AG10803 (cell line): ENCODE measurements at regions not wholly inside any gene's neighbourhood (a gene's known extent, or its start where the extent isn't known, plus 50 kb on each side); places are given as distances from the start of the nearest gene placed in this dataset.

ENCODE experiments used
- DNase-seq: peaks from one replicate; pipeline ENCODE4 v3.0.0; 2010; ENCODE audit warnings: low read depth
- H3K4me3 ChIP-seq: 2 replicates; pipeline ENCODE4 v1.5.1; 2011; ENCODE audit warnings: mild to moderate bottlenecking, low read length, control low read depth
- CTCF ChIP-seq: conservative IDR thresholded peaks from 2 replicates; pipeline ENCODE4 v1.5.1; 2011; ENCODE audit warnings: mild to moderate bottlenecking, low read length, control low read depth, inconsistent platforms

DNA sequence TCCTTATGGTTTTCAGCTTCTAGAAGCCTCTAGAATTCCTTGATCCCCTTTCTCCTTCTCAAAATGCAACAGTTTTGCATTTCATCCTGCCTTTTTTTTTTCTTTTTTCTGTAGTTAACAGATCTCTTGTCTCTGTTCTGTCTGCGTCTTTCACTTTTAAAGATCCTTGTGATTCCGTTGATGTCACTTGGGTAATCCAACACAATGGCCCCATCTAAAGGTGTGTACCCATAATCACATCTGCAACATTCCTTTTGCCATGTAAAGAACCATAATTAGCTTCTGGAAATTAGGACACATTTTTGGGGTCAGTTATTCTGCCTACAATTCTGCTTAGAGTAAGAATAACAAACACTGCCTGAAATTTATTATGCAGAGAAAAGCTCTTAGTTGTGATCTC, 1180.9 kb upstream of the ADGRL3 start:
- TF ChIP-seq CTCF, result no peak
- H3K4me3 ChIP-seq, result no peak overlapping the region
- DNase-seq, result no peak

DNA sequence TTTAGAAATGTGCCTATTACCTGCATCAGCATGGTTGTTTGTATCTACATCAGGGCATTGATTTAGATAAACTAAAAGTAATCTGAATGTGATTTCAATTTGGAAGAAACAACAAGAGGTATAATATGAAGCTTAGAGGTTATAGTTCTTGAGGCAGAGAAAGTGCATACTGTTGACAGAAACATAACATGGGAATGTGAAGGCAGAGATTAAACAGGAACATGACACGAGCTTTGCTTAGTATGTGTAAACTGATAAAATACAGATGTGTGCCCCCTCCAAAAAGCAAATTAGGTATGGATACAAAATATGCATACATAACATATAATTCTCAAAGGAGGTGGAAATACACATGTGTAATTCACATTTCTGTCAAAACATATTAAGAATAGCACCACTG, 1180.2 kb upstream of the ADGRL3 start:
- TF ChIP-seq CTCF, result no peak
- no peak for DNase-seq
- no peak overlapping the region for H3K4me3 ChIP-seq

- no peak overlapping the region for H3K4me3 ChIP-seq
- DNase-seq, result no peak
- no peak for TF ChIP-seq CTCF
Measured at GRCh38 chr4:60020389-60020788, 1179.7 kb upstream of the ADGRL3 start.

DNA sequence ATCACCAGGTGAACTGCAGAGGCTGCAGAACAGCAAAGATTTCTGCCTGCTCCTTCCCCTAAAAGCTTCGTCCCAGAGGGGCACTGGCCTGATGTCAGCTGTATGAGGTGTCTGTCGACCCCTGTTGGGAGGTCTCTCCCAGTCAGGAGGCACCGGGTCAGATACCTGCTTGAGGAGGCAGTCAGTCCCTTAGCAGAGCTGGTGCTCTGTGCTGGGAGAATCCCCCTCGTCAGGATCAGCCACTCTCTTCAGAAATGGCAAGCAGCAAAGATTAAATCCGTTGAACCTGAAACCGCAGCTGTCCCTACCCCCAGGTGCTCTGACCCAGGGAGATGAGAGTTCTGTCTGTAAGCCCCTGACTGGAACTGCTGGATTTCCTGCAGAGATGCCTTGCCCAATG, 1166.3 kb upstream of the ADGRL3 start:
- TF ChIP-seq CTCF, result no peak
- no peak overlapping the region for H3K4me3 ChIP-seq
- no peak for DNase-seq

- no peak for TF ChIP-seq CTCF
- no peak for DNase-seq
Measured at GRCh38 chr4:60034361-60034760, 1165.8 kb upstream of the ADGRL3 start.

DNA sequence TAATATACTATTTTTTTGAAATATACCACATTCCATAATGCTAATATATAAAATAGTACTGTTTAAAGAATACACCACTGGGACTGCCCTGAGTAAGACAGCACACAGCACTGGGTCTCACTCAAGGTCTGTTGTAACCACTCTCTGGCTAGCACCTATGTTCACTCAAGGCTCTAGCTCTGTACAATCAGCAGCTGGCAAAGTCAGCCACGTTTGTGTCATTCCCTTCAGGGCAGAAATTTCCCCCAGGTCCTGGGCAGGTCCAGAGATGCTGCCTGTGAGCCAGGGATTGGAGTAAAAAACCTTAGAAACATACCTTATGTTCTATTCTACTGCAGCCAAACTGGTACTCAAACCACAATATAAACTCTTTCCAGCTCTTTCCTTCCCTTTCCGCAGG, 1160.2 kb upstream of the ADGRL3 start:
- no peak for TF ChIP-seq CTCF
- H3K4me3 ChIP-seq, result no peak overlapping the region
- no peak for DNase-seq

More at GRCh38 chr4:60034361-60034760, 1165.8 kb upstream of the ADGRL3 start:
- H3K4me3 ChIP-seq, result no peak overlapping the region

DNA sequence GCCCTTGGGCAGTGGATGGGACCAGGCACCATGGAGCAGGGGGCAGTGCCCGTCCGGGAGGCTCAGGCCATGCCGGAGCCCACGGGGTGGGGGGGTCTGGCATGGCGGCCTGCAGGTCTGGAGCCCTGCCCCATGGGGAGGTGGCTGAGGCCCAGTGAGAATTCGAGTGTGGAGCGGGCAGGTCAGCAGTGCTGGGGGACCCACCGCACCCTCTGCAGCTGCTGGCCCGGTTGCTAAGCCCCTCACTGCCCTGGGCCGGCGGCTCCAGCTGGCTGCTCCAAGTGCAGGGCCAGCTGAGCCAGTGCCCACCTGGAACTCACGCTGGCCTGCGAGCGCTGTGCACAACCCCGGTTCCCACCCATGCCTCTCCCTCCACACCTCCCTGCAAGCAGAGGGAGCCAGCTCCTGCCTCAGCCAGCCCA, 1157.9 kb upstream of the ADGRL3 start:
- TF ChIP-seq CTCF, result no peak
- H3K4me3 ChIP-seq, result no peak overlapping the region
- no peak for DNase-seq
